ENCODE measurements at regions not wholly inside any gene's neighbourhood (a gene's known extent, or its start where the extent isn't known, plus 50 kb on each side); places are given as distances from the start of the nearest gene placed in this dataset.

- no peak for TF ChIP-seq CTCF (IDR thresholded peaks at IDR 0.05)
- no peak for TF ChIP-seq POLR2A (IDR thresholded peaks at IDR 0.05)
Observed at GRCh38 chr11:11732116-11732515, 109.7 kb upstream of the USP47 start.
